ENCODE measurements at regions not wholly inside any gene's neighbourhood (a gene's known extent, or its start where the extent isn't known, plus 50 kb on each side); places are given as distances from the start of the nearest gene placed in this dataset.
A peak's percentile ranks its signal among the peaks of the same experiment; 100 is the strongest.

- TF ChIP-seq SMC3 (IDR thresholded peaks at IDR 0.05; ENCODE audit: low read length), result peak; percentile 60
- peak; percentile 35 for TF ChIP-seq XRCC5 (optimal IDR thresholded peaks at IDR 0.05; ENCODE audit: low read length)
- peak; percentile 50 for TF ChIP-seq BHLHE40 (IDR thresholded peaks at IDR 0.05; ENCODE audit: low read length)
- TF ChIP-seq LBX2 (CRISPR knock-in tag; IDR thresholded peaks at IDR 0.05; ENCODE audit: borderline replicate concordance), result no peak
- 0 out of 2 replicates have a peak, but pooled peaks have one; percentile 26 for TF ChIP-seq HNF1B (CRISPR knock-in tag; IDR thresholded peaks at IDR 0.05)
- no peak for TF ChIP-seq NPAS2 (CRISPR knock-in tag; IDR thresholded peaks at IDR 0.05; ENCODE audit: borderline replicate concordance)
- TF ChIP-seq SNRNP70 (IDR thresholded peaks at IDR 0.05; ENCODE audit: low read depth, low read length), result no peak
- peak; percentile 23; the same call in 1 of the 2 replicates for TF ChIP-seq TFAP4 (IDR thresholded peaks at IDR 0.05; ENCODE audit: borderline replicate concordance, low read depth)
Observed at GRCh38 chr22:22357024-22357883, 112.7 kb downstream of the VPREB1 start (continued).

- no peak overlapping the region for H2AFZ ChIP-seq (ENCODE audit: low read length)
- intact Hi-C loops (cut with micrococcal nuclease; ENCODE audit: unreplicated experiment), result no loop called here
- DNase-seq (ENCODE audit: low spot score) (no peak), FAIRE-seq (no peak), ATAC-seq (no peak)
- ChIA-PET CTCF (ENCODE audit: low intra/inter-chr PET ratio, low total read pairs) (interaction anchor here (1.4 kb wide), 1 partner anchor 150 kb away, joined by 3 read pairs; no protein-coding TSS in a partner anchor), POLR2A (no interaction called here)
- H3K9me3 ChIP-seq (ENCODE audit: low read length), result no peaks in the 10 kb centered on the region
- in situ Hi-C loops (cut with HindIII; ENCODE audit: extremely low pct_ligation_motif_present, low pct_unique_long_range_greater_than_20kb), result no loop called here
- no peak overlapping the region for H3K9ac ChIP-seq (ENCODE audit: insufficient read depth, low read depth, low read length)
- H3K27ac ChIP-seq (ENCODE audit: extremely low read length, insufficient read depth, low read length), result no peak overlapping the region
- H4K20me1 ChIP-seq (ENCODE audit: insufficient read depth, low read length), result no peaks in the 10 kb centered on the region
- H3K4me1 ChIP-seq (ENCODE audit: insufficient read depth, low read length), result no peaks in the 10 kb centered on the region
- H3K79me2 ChIP-seq (ENCODE audit: insufficient read depth, low read length), result no peaks in the 10 kb centered on the region
- no peak overlapping the region for H3K4me2 ChIP-seq (ENCODE audit: low read depth, low read length)
- no peak overlapping the region for H3K4me3 ChIP-seq (replicated peaks in 1 of 3; ENCODE audit: insufficient read depth in 1 of 3, low read depth in 2 of 3, low read length in 3 of 3)
- WGBS (ENCODE audit: low lambda C conversion rate), result no CpG with 5 or more reads among the region's 4 CpGs
- TF ChIP-seq HNRNPL (IDR thresholded peaks at IDR 0.05; ENCODE audit: low read depth, low read length) (no peak), MEF2D (CRISPR knock-in tag; IDR thresholded peaks at IDR 0.05) (no peak), PPARG (CRISPR knock-in tag; conservative IDR thresholded peaks at IDR 0.05) (no peak), ZNF790 (CRISPR knock-in tag; IDR thresholded peaks at IDR 0.05; ENCODE audit: borderline replicate concordance) (no peak), ASH2L (IDR thresholded peaks at IDR 0.05; ENCODE audit: insufficient read length, low read depth, low read length) (no peak), POLR2A (IDR thresholded peaks at IDR 0.05; ENCODE audit: insufficient read depth in 1 of 2, low read depth in 2 of 2, low read length in 2 of 2) (no peak), HNRNPLL (IDR thresholded peaks at IDR 0.05; ENCODE audit: low read depth, low read length, poor library complexity, severe bottlenecking) (no peak), AGO1 (IDR thresholded peaks at IDR 0.05; ENCODE audit: low read depth, low read length, poor library complexity, severe bottlenecking) (no peak)
- BruUV-seq (replicated peaks), result no TSS peak
- no peaks in the 10 kb centered on the region for H3K36me3 ChIP-seq (replicated peaks in 1 of 2; ENCODE audit: control insufficient read depth in 1 of 2, insufficient read depth in 2 of 2, low read length in 2 of 2)
- H3K27me3 ChIP-seq (ENCODE audit: control insufficient read depth in 1 of 2, insufficient read depth in 2 of 2, low read length in 2 of 2), result peaks cover 2 to 9% of the 10 kb centered on the region in 2 experiments; a peak in 2 of 5 replicates
Observed at GRCh38 chr22:22358152-22358551, 113.6 kb downstream of the VPREB1 start.

Measured in HepG2 (cell line).